Inflammatory macrophage (primary cell): ENCODE measurements at regions not wholly inside any gene's neighbourhood (a gene's known extent, or its start where the extent isn't known, plus 50 kb on each side); places are given as distances from the start of the nearest gene placed in this dataset.

Experiments used
- DNase-seq, 2 donors: peaks; one replicate each; pipeline ENCODE4 v3.0.0-alpha.2; 2020 to 2022

GRCh38 chr6:143621876-143622605 is 55.7 kb upstream of the PHACTR2 start:
- DNase-seq = no peak

GRCh38 chr6:143621159-143621873 is 56.4 kb upstream of the PHACTR2 start:
- no peak for DNase-seq

GRCh38 chr6:143620447-143620846 is 57.3 kb upstream of the PHACTR2 start:
- DNase-seq = peak in 1 of 2 donors; percentile 24

GRCh38 chr6:143619824-143620401 is 57.9 kb upstream of the PHACTR2 start:
- no peak for DNase-seq

GRCh38 chr6:143616741-143617140 is 61.0 kb upstream of the PHACTR2 start:
- DNase-seq = no peak

GRCh38 chr6:143615785-143616184 is 62.0 kb upstream of the PHACTR2 start:
- DNase-seq = no peak

- DNase-seq = peak in 1 of 2 donors; percentile 50
Observed at GRCh38 chr6:143614235-143614634, 63.5 kb upstream of the PHACTR2 start.

GRCh38 chr6:143613749-143614148 is 64.0 kb upstream of the PHACTR2 start:
- no peak for DNase-seq

GRCh38 chr6:143612186-143612585 is 65.6 kb upstream of the PHACTR2 start:
- no peak for DNase-seq

- DNase-seq = no peak
Observed at GRCh38 chr6:143611580-143611979, 66.2 kb upstream of the PHACTR2 start.

- no peak for DNase-seq
Observed at GRCh38 chr6:143609972-143610371, 67.8 kb upstream of the PHACTR2 start.

GRCh38 chr6:143609501-143609900 is 68.3 kb upstream of the PHACTR2 start:
- no peak for DNase-seq

GRCh38 chr6:143608906-143609305 is 68.9 kb upstream of the PHACTR2 start:
- DNase-seq = no peak

- DNase-seq = no peak
Observed at GRCh38 chr6:143607974-143608373, 69.8 kb upstream of the PHACTR2 start.

- DNase-seq = no peak
Observed at GRCh38 chr6:143607168-143607567, 70.6 kb upstream of the PHACTR2 start.

- DNase-seq = no peak
Observed at GRCh38 chr6:143605906-143606521, 71.8 kb upstream of the PHACTR2 start.

- no peak for DNase-seq
Observed at GRCh38 chr6:143603455-143603854, 74.3 kb upstream of the PHACTR2 start.

- no peak for DNase-seq
Observed at GRCh38 chr6:143601504-143601903, 76.3 kb upstream of the PHACTR2 start.

GRCh38 chr6:143600821-143601220 is 76.9 kb upstream of the PHACTR2 start:
- no peak for DNase-seq

- peak; percentile 56 to 62 for DNase-seq
Observed at GRCh38 chr6:143598466-143599080, 79.2 kb upstream of the PHACTR2 start.

GRCh38 chr6:143596866-143597265 is 80.9 kb upstream of the PHACTR2 start:
- no peak for DNase-seq

- no peak for DNase-seq
Observed at GRCh38 chr6:143595251-143596036, 82.3 kb upstream of the PHACTR2 start.
